HepG2 (cell line): ENCODE measurements at regions not wholly inside any gene's neighbourhood (a gene's known extent, or its start where the extent isn't known, plus 50 kb on each side); places are given as distances from the start of the nearest gene placed in this dataset.
A peak's percentile ranks its signal among the peaks of the same experiment; 100 is the strongest.

ENCODE experiments used
- ETV6 ChIP-seq: sonication (generic); formaldehyde crosslinking; conservative IDR thresholded peaks from 2 replicates; pipeline ENCODE4 v1.4.0; 2020; ENCODE audit warnings: missing genetic modification reagents
- FOXA1 ChIP-seq, 2 experiments: fragments of 450-650 bp in 1 of 2; sonication (generic) in 1 of 2; formaldehyde crosslinking in 1 of 2; IDR thresholded peaks; 2 replicates each; pipeline versions ENCODE4 v1.4.0 to v1.6.1; 2016 to 2020; ENCODE audit warnings: missing genetic modification reagents in 1 of 2
- FOXA3 ChIP-seq: IDR thresholded peaks from 2 replicates; pipeline ENCODE4 v1.6.1; 2016; ENCODE audit warnings: missing genetic modification reagents, missing compliant biosample characterization
- FOXC1 ChIP-seq: sonication (generic); formaldehyde crosslinking; IDR thresholded peaks from 2 replicates; pipeline ENCODE4 v1.8.0; 2022; ENCODE audit warnings: mild to moderate bottlenecking, missing genetic modification reagents, borderline replicate concordance
- HDAC2 ChIP-seq: sonication (generic); formaldehyde crosslinking; IDR thresholded peaks from 2 replicates; pipeline ENCODE4 v1.4.0; 2020; ENCODE audit warnings: missing genetic modification reagents
- MIXL1 ChIP-seq: IDR thresholded peaks from 2 replicates; pipeline ENCODE4 v1.6.1; 2016
- NCOA2 ChIP-seq: sonication (generic); formaldehyde crosslinking; IDR thresholded peaks from 2 replicates; pipeline ENCODE4 v1.8.0; 2022; ENCODE audit warnings: inconsistent platforms
- NR2F6 ChIP-seq, 2 experiments: IDR thresholded peaks; 2 replicates each; pipeline ENCODE4 v1.6.1; 2016; ENCODE audit warnings: antibody characterized with exemption in 1 of 2, mild to moderate bottlenecking in 1 of 2
- PAF1 ChIP-seq: IDR thresholded peaks from 2 replicates; pipeline ENCODE4 v1.6.1; 2016; ENCODE audit warnings: missing genetic modification reagents, missing compliant biosample characterization
- PHF20 ChIP-seq: sonication (generic); formaldehyde crosslinking; IDR thresholded peaks from 2 replicates; pipeline ENCODE4 v1.5.0; 2020; ENCODE audit warnings: mild to moderate bottlenecking, missing genetic modification reagents
- RORA ChIP-seq: sonication (generic); formaldehyde crosslinking; IDR thresholded peaks from 2 replicates; pipeline ENCODE4 v1.5.0; 2020; ENCODE audit warnings: mild to moderate bottlenecking, missing genetic modification reagents, moderate library complexity
- RXRB ChIP-seq: IDR thresholded peaks from 2 replicates; pipeline ENCODE4 v1.6.1; 2016; ENCODE audit warnings: borderline replicate concordance, missing genetic modification reagents, missing compliant biosample characterization
- STAT5B ChIP-seq: sonication (generic); formaldehyde crosslinking; IDR thresholded peaks from 2 replicates; pipeline ENCODE4 v1.4.0; 2020; ENCODE audit warnings: missing genetic modification reagents
- TBX3 ChIP-seq: fragments of 450-650 bp; IDR thresholded peaks from 2 replicates; pipeline ENCODE4 v1.6.1; 2017; ENCODE audit warnings: antibody characterized with exemption, mild to moderate bottlenecking, inconsistent platforms, borderline replicate concordance
- U2AF2 ChIP-seq: fragments of 200-400 bp; formaldehyde crosslinking; IDR thresholded peaks from 2 replicates; pipeline ENCODE4 v1.6.1; 2017; ENCODE audit warnings: low read depth, mild to moderate bottlenecking, low read length
- ZBTB3 ChIP-seq: sonication (generic); formaldehyde crosslinking; IDR thresholded peaks from 2 replicates; pipeline ENCODE4 v1.4.0; 2020; ENCODE audit warnings: low read depth, mild to moderate bottlenecking, moderate library complexity, missing genetic modification reagents, borderline replicate concordance
- ZNF251 ChIP-seq: sonication (generic); formaldehyde crosslinking; IDR thresholded peaks from 2 replicates; pipeline ENCODE4 v1.9.0; 2021; ENCODE audit warnings: mild to moderate bottlenecking, missing genetic modification reagents
- ZNF350 ChIP-seq: sonication (generic); formaldehyde crosslinking; IDR thresholded peaks from 2 replicates; pipeline ENCODE4 v1.4.0; 2020; ENCODE audit warnings: mild to moderate bottlenecking, low read depth, missing genetic modification reagents, borderline replicate concordance
- ZNF383 ChIP-seq: sonication (generic); formaldehyde crosslinking; IDR thresholded peaks from 2 replicates; pipeline ENCODE4 v1.4.0; 2020; ENCODE audit warnings: missing genetic modification reagents, mild to moderate bottlenecking, borderline replicate concordance
- ZNF674 ChIP-seq: sonication (generic); formaldehyde crosslinking; IDR thresholded peaks from 2 replicates; pipeline ENCODE4 v1.5.0; 2020; ENCODE audit warnings: low read depth, mild to moderate bottlenecking, missing genetic modification reagents
- ZNF883 ChIP-seq: sonication (generic); formaldehyde crosslinking; IDR thresholded peaks from 2 replicates; pipeline ENCODE4 v1.5.1; 2020; ENCODE audit warnings: mild to moderate bottlenecking, missing genetic modification reagents; ENCODE audit errors: not compliant biosample characterization
- TF ChIP-seq, protein P1 (sequence below): sonication (generic); formaldehyde crosslinking; IDR thresholded peaks from 2 replicates; pipeline ENCODE4 v1.4.0; 2020; ENCODE audit warnings: mild to moderate bottlenecking, low read depth, missing genetic modification reagents
- TF ChIP-seq, protein P2 (sequence below): sonication (generic); formaldehyde crosslinking; IDR thresholded peaks from 2 replicates; pipeline ENCODE4 v1.8.0; 2022; ENCODE audit warnings: missing genetic modification reagents, low read depth, mild to moderate bottlenecking, borderline replicate concordance
- TF ChIP-seq, protein P3 (sequence below): sonication (generic); formaldehyde crosslinking; IDR thresholded peaks from 2 replicates; pipeline ENCODE4 v1.5.0; 2020; ENCODE audit warnings: missing genetic modification reagents
- TF ChIP-seq, protein P4 (sequence below): sonication (generic); formaldehyde crosslinking; IDR thresholded peaks from 2 replicates; pipeline ENCODE4 v1.4.0; 2020; ENCODE audit warnings: missing genetic modification reagents
- TF ChIP-seq, protein P5 (sequence below): sonication (generic); formaldehyde crosslinking; IDR thresholded peaks from 2 replicates; pipeline ENCODE4 v1.8.0; 2022; ENCODE audit warnings: mild to moderate bottlenecking, missing genetic modification reagents, moderate library complexity

DNA sequence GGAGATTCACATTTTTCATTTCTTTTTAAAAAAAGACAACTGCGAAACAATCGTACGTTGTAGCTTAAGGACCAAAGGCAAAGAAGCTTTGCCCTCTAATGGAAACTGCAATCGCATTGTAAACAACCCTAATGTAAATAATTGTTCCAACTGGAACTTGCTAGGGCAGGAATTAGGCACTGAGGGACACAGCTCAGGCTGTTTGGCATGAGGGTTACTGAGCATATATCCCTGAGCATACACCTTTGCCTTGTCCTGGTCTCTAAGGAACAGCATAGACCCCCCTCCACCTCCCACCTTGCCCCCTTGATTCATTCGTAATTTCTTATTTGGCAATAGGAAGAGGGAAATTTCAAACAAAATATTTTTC, 396.4 kb downstream of the LNPK start (continued):
- no peak for TF ChIP-seq ZNF251 (CRISPR knock-in tag)
- peak; percentile 76; the same call in 1 of the 2 replicates for TF ChIP-seq FOXA1 (IDR thresholded peaks at IDR 0.05)
- TF ChIP-seq FOXA1 (CRISPR knock-in tag; IDR thresholded peaks at IDR 0.05) = peak; percentile 92
- TF ChIP-seq RORA (CRISPR knock-in tag) = no peak
- TF ChIP-seq RXRB (CRISPR knock-in tag) = peak; percentile 53
- TF ChIP-seq NR2F6 (IDR thresholded peaks at IDR 0.05) = no peak
- TF ChIP-seq NR2F6 (CRISPR knock-in tag; IDR thresholded peaks at IDR 0.05) = peak; percentile 37; the same call in 1 of the 2 replicates
- TF ChIP-seq, protein P1, sequence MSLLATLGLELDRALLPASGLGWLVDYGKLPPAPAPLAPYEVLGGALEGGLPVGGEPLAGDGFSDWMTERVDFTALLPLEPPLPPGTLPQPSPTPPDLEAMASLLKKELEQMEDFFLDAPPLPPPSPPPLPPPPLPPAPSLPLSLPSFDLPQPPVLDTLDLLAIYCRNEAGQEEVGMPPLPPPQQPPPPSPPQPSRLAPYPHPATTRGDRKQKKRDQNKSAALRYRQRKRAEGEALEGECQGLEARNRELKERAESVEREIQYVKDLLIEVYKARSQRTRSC (CRISPR knock-in tag) = no peak
- no peak for TF ChIP-seq PHF20 (CRISPR knock-in tag)
- TF ChIP-seq ZNF674 (CRISPR knock-in tag) = no peak
- TF ChIP-seq ETV6 = no peak
- TF ChIP-seq, protein P2, sequence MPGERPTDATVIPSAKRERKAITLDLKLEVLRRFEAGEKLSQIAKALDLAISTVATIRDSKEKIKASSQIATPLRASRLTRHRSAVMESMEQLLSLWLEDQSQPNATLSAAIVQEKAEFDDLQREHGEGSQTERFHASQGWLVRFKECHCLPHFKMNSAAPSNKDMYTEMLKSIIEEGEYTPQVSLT (CRISPR knock-in tag) = no peak
- TF ChIP-seq ZNF383 (CRISPR knock-in tag) = no peak
- TF ChIP-seq U2AF2 = no peak
- TF ChIP-seq PAF1 (CRISPR knock-in tag) = no peak
- TF ChIP-seq FOXC1 = no peak
- TF ChIP-seq FOXA3 (CRISPR knock-in tag) = peak; percentile 98
- TF ChIP-seq ZNF350 (CRISPR knock-in tag) = no peak
- TF ChIP-seq, protein P3, sequence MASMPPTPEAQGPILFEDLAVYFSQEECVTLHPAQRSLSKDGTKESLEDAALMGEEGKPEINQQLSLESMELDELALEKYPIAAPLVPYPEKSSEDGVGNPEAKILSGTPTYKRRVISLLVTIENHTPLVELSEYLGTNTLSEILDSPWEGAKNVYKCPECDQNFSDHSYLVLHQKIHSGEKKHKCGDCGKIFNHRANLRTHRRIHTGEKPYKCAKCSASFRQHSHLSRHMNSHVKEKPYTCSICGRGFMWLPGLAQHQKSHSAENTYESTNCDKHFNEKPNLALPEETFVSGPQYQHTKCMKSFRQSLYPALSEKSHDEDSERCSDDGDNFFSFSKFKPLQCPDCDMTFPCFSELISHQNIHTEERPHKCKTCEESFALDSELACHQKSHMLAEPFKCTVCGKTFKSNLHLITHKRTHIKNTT (CRISPR knock-in tag) = no peak
- TF ChIP-seq, protein P4, sequence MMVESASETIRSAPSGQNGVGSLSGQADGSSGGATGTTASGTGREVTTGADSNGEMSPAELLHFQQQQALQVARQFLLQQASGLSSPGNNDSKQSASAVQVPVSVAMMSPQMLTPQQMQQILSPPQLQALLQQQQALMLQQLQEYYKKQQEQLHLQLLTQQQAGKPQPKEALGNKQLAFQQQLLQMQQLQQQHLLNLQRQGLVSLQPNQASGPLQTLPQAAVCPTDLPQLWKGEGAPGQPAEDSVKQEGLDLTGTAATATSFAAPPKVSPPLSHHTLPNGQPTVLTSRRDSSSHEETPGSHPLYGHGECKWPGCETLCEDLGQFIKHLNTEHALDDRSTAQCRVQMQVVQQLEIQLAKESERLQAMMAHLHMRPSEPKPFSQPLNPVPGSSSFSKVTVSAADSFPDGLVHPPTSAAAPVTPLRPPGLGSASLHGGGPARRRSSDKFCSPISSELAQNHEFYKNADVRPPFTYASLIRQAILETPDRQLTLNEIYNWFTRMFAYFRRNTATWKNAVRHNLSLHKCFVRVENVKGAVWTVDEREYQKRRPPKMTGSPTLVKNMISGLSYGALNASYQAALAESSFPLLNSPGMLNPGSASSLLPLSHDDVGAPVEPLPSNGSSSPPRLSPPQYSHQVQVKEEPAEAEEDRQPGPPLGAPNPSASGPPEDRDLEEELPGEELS (CRISPR knock-in tag) = peak; percentile 92
- no peak for TF ChIP-seq ZNF883 (CRISPR knock-in tag)
- no peak for TF ChIP-seq STAT5B (CRISPR knock-in tag)
- TF ChIP-seq MIXL1 (CRISPR knock-in tag) = peak; percentile 76; the same call in 1 of the 2 replicates
- peak; percentile 36; the same call in 1 of the 2 replicates for TF ChIP-seq HDAC2 (CRISPR knock-in tag)
- TF ChIP-seq ZBTB3 = no peak
- TF ChIP-seq TBX3 = 0 out of 2 replicates have a peak, but pooled peaks have one; percentile 10
- TF ChIP-seq NCOA2 (CRISPR knock-in tag) = 0 out of 2 replicates have a peak, but pooled peaks have one; percentile 45
- TF ChIP-seq, protein P5, sequence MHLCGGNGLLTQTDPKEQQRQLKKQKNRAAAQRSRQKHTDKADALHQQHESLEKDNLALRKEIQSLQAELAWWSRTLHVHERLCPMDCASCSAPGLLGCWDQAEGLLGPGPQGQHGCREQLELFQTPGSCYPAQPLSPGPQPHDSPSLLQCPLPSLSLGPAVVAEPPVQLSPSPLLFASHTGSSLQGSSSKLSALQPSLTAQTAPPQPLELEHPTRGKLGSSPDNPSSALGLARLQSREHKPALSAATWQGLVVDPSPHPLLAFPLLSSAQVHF (CRISPR knock-in tag) = no peak
